ENCODE measurements at regions not wholly inside any gene's neighbourhood (a gene's known extent, or its start where the extent isn't known, plus 50 kb on each side); places are given as distances from the start of the nearest gene placed in this dataset.

DNA sequence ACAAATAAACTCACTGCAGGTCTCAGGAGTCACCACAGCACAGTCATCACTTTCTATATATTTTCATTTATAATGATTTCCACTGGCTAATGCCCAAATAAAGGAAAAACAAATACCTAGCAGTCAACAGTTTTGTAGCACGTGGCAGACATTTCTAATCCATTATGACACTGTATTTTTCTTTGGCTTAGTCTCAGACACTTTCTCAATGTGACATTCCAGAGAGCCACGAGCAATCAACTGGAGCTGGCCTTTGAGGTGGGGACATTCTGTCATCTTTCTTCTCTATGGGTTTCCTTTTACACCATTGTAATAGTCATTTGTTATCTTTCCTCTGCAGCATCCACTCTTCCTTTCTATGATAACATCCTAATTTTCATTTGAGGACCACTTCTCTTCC is 119.7 kb downstream of the WNT5A start:
- Histone ChIP-seq H3K36me3 (replicated peaks; ENCODE audit: control insufficient read depth, insufficient read depth, low read length) (no peaks in the 10 kb centered on the region), H3K4me3 (ENCODE audit: insufficient read depth, low read depth, low read length) (no peak overlapping the region), H3K27me3 (ENCODE audit: control insufficient read depth, insufficient read depth, low read length) (no peaks in the 10 kb centered on the region)
- no peak for DNase-seq

DNA sequence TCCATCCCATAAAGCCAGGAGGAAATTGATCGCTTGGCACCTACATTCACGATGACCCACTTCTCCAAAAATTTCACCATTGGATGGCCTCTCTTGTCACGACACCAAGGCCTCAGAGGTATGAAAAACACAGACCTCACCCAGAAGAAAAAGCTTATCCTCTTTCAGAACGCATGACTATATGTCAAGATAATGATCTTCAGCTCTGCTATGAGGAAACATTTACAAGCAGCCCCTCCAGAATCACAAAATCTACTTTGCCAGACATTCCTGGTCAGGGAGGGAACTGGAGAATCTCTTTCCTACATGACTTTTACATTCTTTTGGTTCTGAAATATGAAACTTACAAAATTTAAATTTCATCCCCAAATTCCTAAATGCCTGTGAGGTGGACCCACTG is 122.7 kb downstream of the WNT5A start:
- Histone ChIP-seq H3K4me3 (ENCODE audit: insufficient read depth, low read depth, low read length) (no peak overlapping the region), H3K36me3 (replicated peaks; ENCODE audit: control insufficient read depth, insufficient read depth, low read length) (no peaks in the 10 kb centered on the region), H3K27me3 (ENCODE audit: control insufficient read depth, insufficient read depth, low read length) (no peaks in the 10 kb centered on the region)
- no peak for DNase-seq

DNA sequence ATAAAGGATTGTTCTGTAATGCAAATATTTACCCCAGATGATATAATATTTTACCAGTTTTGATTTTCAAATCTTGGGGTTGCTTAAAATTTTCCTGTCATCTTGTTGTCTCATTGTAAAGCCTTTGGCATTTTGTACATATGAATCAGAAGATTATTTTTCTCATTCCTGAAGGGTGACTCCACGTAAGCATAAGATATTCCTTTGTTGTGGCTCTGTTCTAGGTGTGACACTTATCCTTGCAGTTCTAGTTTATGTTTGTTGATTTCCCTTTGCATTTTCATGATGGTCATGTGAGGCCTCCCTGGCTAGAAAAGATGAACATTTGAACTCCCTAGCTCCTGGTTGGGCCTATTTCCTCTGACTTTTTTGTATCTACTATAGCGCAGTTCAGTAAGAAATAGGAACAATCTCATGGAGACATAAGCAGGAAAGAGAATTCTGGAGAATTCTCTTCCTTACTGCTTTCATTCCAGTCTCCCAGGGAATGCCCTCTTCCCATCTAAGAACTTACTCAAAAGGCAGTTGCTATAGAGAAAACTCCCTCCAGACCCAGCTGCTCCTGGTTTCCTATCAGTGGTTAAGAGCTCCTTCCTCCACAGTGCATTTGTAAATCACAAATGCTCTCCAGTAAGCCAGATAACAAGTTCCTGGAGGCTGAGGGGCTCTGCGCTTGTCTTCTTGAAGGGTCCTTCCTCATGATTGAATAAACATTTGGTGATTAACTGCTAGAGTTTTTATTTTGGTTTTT is 124.7 kb downstream of the WNT5A start:
- Histone ChIP-seq H3K4me3 (ENCODE audit: insufficient read depth, low read depth, low read length) (no peak overlapping the region), H3K27me3 (ENCODE audit: control insufficient read depth, insufficient read depth, low read length) (no peaks in the 10 kb centered on the region), H3K36me3 (replicated peaks; ENCODE audit: control insufficient read depth, insufficient read depth, low read length) (no peaks in the 10 kb centered on the region)
- no peak for DNase-seq

DNA sequence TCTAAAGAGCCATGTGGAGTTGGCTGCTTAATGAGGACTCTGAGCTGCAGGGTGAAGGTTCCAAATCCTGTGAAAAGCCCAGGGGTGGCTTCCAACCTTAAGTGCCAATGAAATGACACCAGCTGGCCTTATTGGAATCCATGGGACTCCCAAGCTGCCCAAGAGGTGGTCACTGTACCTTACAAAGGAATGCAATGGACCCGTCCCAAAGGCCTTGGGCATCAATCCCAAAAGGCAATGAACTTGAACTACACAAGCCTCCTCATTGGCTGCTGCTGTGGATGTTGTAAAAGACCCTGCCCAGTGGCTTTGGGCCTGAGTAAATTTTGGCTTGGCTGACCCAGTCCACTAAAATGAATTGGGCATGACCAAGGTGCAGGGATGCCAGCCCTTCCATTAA is 129.3 kb downstream of the WNT5A start:
- no peak for DNase-seq
- H3K27me3 ChIP-seq (ENCODE audit: control insufficient read depth, insufficient read depth, low read length) = no peaks in the 10 kb centered on the region
- H3K36me3 ChIP-seq (replicated peaks; ENCODE audit: control insufficient read depth, insufficient read depth, low read length) = no peaks in the 10 kb centered on the region
- H3K4me3 ChIP-seq (ENCODE audit: insufficient read depth, low read depth, low read length) = no peak overlapping the region

DNA sequence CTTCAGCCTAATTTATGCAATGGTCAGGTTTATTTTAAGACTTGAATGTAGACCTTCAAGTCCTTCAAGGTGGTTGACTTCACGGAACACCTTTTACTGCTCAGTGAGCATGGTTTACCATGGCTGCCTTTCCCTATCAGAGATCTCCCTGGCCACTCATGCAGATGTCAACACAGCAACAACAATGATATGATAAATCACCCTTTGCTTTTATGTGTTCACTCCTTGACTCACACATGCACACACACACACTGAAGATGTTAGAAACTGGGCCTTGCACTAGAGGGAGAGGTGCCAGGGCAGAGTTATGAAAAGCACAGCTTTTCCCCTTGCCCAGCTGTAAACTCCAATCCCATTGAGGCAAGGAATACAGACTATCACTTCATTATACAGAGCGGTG is 134.4 kb downstream of the WNT5A start:
- no peak overlapping the region for H3K4me3 ChIP-seq (ENCODE audit: insufficient read depth, low read depth, low read length)
- DNase-seq = no peak
- H3K36me3 ChIP-seq (replicated peaks; ENCODE audit: control insufficient read depth, insufficient read depth, low read length) = no peaks in the 10 kb centered on the region
- H3K27me3 ChIP-seq (ENCODE audit: control insufficient read depth, insufficient read depth, low read length) = no peaks in the 10 kb centered on the region

DNA sequence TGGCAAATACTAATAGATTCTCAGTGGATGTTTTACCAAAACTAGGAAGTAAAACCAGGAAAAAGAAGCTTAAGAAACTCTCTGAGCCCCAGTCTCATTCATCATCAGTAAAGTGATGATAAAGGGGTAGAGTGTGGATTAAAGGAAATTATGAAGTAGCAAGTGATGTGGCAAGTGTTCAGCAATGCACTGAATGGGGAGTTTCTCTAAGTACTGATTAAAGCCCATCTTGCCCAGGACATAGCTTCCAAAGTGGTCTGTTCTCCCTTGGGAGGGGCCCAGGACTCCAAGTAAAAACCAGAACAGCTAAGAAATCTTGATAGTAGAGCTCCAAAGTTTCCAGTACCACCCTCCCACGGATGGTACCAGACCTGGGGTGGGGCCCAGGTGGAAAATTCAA is 137.3 kb downstream of the WNT5A start:
- H3K4me3 ChIP-seq (ENCODE audit: insufficient read depth, low read depth, low read length) = no peak overlapping the region
- no peaks in the 10 kb centered on the region for H3K36me3 ChIP-seq (replicated peaks; ENCODE audit: control insufficient read depth, insufficient read depth, low read length)
- DNase-seq = no peak
- no peaks in the 10 kb centered on the region for H3K27me3 ChIP-seq (ENCODE audit: control insufficient read depth, insufficient read depth, low read length)

DNA sequence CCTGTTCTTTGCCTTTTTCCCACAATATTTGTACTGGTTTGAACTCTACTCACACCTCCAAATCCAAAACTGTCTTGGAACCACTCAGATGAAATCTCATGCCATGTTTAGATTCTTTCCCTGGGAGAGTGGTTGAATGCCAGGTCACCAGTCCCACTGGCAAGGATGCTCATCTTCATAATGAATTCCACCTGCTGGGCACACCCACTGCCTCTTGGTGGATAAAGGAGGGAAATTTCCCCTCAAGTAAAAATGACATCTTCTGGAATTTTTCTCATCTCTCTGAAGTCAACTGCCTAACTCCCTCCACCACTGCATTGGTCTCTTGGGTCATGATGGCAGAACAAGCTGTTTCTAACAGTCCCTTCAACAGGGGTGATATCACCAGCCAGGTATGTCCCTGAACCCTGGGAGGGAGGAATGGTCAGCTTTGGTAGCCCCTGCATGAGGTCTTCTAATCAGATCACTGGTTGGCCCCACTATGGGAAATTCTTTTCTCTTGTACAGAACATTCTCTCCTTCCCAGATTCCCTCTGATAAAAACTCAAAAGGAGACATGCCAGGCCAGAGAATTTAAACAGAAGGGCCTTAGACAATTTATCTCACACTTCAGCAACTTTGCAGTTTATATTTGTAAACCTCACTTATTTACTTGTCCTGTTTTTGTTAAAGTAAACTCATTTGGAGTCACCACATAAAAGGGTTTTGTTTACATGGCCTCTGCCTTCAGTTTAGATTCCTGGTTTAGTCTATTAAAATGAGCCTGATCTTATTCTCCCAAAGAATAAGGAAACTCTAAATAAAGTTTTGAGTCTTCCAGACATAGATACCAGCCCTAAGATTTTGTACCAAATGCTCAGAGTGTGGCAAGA is 143.4 kb downstream of the WNT5A start:
- Histone ChIP-seq H3K4me3 (ENCODE audit: insufficient read depth, low read depth, low read length) (no peak overlapping the region), H3K36me3 (replicated peaks; ENCODE audit: control insufficient read depth, insufficient read depth, low read length) (no peaks in the 10 kb centered on the region), H3K27me3 (ENCODE audit: control insufficient read depth, insufficient read depth, low read length) (no peaks in the 10 kb centered on the region)
- DNase-seq = no peak

DNA sequence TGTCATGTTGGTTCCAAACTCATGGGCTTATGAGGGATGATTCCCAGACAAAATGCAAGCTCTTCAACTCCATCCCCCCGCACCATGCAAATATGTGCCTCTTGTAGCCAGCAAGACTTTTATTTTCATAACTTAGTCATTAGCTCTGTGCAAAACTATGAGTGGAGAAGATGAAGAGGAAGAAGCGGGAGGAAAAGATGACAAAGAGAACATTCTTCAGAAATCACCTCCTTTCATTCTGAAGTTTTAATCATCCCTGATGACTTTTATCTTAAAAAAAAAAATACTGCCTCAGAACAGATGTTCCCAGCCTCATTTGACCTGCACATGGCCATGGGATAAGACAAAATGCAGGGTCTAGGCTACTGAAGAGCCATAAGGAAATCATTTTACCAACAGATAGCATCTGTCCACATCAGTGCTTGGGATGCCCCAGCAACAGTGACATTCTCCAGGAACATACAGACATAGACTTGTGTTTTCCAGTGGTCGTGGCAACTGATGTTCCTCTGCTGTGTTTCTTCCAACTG is 145.5 kb downstream of the WNT5A start:
- H3K27me3 ChIP-seq (ENCODE audit: control insufficient read depth, insufficient read depth, low read length) = no peaks in the 10 kb centered on the region
- no peak for DNase-seq
- H3K4me3 ChIP-seq (ENCODE audit: insufficient read depth, low read depth, low read length) = no peak overlapping the region
- H3K36me3 ChIP-seq (replicated peaks; ENCODE audit: control insufficient read depth, insufficient read depth, low read length) = no peaks in the 10 kb centered on the region

DNA sequence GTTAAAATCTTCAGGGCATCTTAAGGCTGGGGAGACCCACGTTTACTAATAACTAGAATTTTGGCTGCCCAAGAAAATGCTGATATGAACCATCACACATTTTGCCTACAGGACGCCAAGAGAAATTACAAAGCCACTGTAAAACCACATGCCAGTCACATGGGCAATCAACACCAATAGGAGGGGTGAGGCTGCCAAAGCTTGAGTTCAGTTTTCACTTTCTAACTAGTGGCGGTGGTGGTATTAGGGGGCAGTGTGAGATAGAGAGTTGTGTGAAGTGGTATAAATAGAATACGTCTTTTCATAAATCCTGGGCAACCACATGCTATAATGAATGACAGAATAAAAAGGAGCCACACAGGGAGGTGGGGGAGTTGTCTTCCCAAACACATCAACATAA is 147.3 kb downstream of the WNT5A start:
- DNase-seq = no peak
- H3K27me3 ChIP-seq (ENCODE audit: control insufficient read depth, insufficient read depth, low read length) = no peaks in the 10 kb centered on the region
- no peak overlapping the region for H3K4me3 ChIP-seq (ENCODE audit: insufficient read depth, low read depth, low read length)
- H3K36me3 ChIP-seq (replicated peaks; ENCODE audit: control insufficient read depth, insufficient read depth, low read length) = no peaks in the 10 kb centered on the region

DNA sequence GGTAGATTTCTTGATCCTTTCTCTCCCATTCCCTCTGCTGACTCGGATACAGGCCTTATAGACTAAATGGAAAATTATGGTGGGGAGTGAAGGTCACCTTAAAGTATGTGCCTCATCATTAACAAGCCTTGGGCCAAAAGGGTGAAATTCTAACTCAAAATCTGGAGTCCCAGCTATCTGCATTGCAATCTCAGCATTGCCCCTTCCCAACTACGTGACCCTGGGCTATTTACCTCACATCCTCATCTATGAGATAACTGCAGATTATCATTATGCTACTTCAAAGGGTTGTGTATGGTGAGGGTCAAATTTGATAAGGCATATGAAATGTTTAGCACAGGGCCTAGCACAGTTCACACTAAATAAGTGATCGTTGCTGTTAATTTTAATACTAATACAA is 147.7 kb downstream of the WNT5A start:
- no peak for DNase-seq
- no peaks in the 10 kb centered on the region for H3K36me3 ChIP-seq (replicated peaks; ENCODE audit: control insufficient read depth, insufficient read depth, low read length)
- no peak overlapping the region for H3K4me3 ChIP-seq (ENCODE audit: insufficient read depth, low read depth, low read length)
- no peaks in the 10 kb centered on the region for H3K27me3 ChIP-seq (ENCODE audit: control insufficient read depth, insufficient read depth, low read length)

DNA sequence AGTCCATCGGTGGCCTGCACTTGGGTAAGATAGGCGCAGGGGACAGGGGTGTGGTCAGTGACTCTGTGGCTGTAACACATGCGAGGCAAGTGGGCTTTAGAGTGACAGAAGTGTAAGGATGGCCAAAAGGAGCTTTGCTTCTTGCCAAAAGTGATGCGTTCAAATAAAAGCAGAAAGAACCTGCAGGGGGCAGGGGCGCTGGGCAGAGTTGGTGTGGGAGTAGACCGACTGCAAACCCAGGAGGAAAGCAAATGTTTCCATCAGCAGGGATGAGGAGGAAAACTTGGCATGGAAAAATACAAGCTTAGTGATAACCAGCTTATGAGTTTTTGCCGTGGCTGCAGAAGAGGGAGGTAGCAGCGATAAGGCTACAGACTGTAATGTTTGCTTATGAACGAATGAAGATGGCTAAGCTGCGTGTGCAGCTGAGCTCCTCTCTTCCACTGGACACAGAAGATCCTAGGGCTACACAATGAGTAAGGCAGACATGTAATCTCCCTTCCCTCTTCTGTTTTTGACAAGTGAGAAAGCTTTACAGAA is 149.4 kb downstream of the WNT5A start:
- H3K36me3 ChIP-seq (replicated peaks; ENCODE audit: control insufficient read depth, insufficient read depth, low read length) = no peaks in the 10 kb centered on the region
- no peaks in the 10 kb centered on the region for H3K27me3 ChIP-seq (ENCODE audit: control insufficient read depth, insufficient read depth, low read length)
- no peak overlapping the region for H3K4me3 ChIP-seq (ENCODE audit: insufficient read depth, low read depth, low read length)
- peak; percentile 19 for DNase-seq

DNA sequence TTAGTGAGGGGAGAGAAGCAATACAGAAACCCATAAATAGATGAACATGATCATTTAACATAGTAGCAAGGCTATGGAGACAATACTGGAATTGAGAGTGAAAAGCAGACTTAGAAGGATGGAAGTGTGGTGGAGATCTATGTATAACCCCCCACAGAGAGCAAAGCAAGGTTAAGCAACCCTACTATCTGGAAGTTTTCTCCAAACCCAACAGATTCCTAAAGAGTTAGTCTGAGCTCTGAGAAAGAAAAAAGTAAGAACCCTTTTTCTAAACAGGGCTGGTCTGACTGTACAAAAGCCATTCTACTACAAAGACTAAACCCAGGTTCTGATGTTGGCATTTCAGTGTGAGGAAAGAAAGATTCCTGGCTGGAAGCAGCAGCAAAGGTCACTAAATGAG is 153.2 kb downstream of the WNT5A start:
- no peak overlapping the region for H3K4me3 ChIP-seq (ENCODE audit: insufficient read depth, low read depth, low read length)
- no peak for DNase-seq
- no peaks in the 10 kb centered on the region for H3K27me3 ChIP-seq (ENCODE audit: control insufficient read depth, insufficient read depth, low read length)
- no peaks in the 10 kb centered on the region for H3K36me3 ChIP-seq (replicated peaks; ENCODE audit: control insufficient read depth, insufficient read depth, low read length)

DNA sequence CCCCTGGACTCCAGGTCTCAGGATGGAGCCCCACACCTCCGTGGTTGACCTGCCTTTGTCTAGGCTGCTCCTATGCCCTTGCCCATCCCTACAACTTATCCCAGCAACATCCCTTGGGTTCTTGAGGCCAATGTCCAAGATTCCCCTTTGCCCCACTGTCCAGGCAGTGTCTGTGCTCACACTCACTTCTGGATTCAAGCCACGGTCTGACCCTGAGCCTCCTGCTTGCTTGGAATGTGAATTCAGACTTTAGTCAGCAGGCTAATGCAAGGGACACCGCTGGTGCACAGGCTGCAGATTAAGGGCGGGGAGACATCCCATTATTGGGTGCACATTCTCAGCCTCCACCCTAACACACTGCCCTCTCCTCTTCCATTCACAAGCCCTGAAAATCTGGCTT is 154.1 kb downstream of the WNT5A start:
- Histone ChIP-seq H3K4me3 (ENCODE audit: insufficient read depth, low read depth, low read length) (no peak overlapping the region), H3K27me3 (ENCODE audit: control insufficient read depth, insufficient read depth, low read length) (no peaks in the 10 kb centered on the region), H3K36me3 (replicated peaks; ENCODE audit: control insufficient read depth, insufficient read depth, low read length) (no peaks in the 10 kb centered on the region)
- DNase-seq = no peak

DNA sequence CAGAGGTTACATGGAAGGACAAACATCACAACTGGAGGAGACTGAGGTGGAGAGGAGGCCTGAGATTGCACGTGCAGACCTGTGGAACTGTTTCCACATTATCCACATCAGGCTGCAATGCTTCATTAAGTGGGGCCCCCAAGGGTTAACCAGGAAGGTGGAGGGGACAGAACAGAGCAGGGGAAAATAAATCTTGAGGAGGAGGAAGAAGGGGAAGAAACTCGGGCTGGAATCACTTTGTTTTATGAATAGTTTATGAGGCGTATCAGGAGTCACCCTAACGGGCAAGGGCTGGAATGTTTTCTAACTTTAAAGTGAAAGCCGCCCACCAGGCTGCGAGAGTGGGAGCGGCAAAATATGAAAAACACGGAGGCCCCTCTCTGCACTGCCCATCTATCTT is 154.9 kb downstream of the WNT5A start:
- DNase-seq = no peak
- no peaks in the 10 kb centered on the region for H3K36me3 ChIP-seq (replicated peaks; ENCODE audit: control insufficient read depth, insufficient read depth, low read length)
- H3K4me3 ChIP-seq (ENCODE audit: insufficient read depth, low read depth, low read length) = no peak overlapping the region
- no peaks in the 10 kb centered on the region for H3K27me3 ChIP-seq (ENCODE audit: control insufficient read depth, insufficient read depth, low read length)

DNA sequence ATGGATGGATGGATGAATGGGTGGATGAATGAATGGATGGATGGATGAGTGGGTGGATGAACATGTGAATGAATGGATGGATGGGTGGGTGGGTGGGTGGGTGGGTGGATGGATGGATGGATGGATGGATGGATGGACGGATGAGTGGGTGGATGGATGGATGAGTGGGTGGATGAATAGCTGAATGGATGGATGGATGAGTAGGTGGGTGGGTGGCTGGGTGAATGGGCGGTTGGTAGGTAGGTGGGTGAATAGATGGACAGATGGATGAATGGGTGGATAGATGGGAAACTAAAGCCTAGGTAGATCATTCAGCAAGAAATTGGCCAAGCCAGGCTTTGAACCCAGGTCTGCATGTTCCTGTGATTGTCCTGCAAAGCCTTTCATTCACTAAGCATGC is 155.6 kb downstream of the WNT5A start:
- no peak overlapping the region for H3K4me3 ChIP-seq (ENCODE audit: insufficient read depth, low read depth, low read length)
- no peaks in the 10 kb centered on the region for H3K36me3 ChIP-seq (replicated peaks; ENCODE audit: control insufficient read depth, insufficient read depth, low read length)
- H3K27me3 ChIP-seq (ENCODE audit: control insufficient read depth, insufficient read depth, low read length) = no peaks in the 10 kb centered on the region
- DNase-seq = no peak

All from H7 (cell line).